HepG2 (cell line): ENCODE measurements at regions not wholly inside any gene's neighbourhood (a gene's known extent, or its start where the extent isn't known, plus 50 kb on each side); places are given as distances from the start of the nearest gene placed in this dataset.
A peak's percentile ranks its signal among the peaks of the same experiment; 100 is the strongest.

ENCODE experiments used
- CSRNP2 ChIP-seq: sonication (generic); formaldehyde crosslinking; conservative IDR thresholded peaks from 2 replicates; pipeline ENCODE4 v1.8.0; 2022; ENCODE audit warnings: low read depth, missing genetic modification reagents
- DPF2 ChIP-seq: sonication (generic); formaldehyde crosslinking; IDR thresholded peaks from 2 replicates; pipeline ENCODE4 v1.4.0; 2020; ENCODE audit warnings: mild to moderate bottlenecking, low read depth, missing genetic modification reagents, borderline replicate concordance
- IRF9 ChIP-seq: sonication (generic); formaldehyde crosslinking; IDR thresholded peaks from 2 replicates; pipeline ENCODE4 v1.8.0; 2022; ENCODE audit warnings: missing genetic modification reagents, mild to moderate bottlenecking, borderline replicate concordance
- KLF13 ChIP-seq: sonication (generic); formaldehyde crosslinking; IDR thresholded peaks from 2 replicates; pipeline ENCODE4 v1.4.0; 2020; ENCODE audit warnings: mild to moderate bottlenecking, missing genetic modification reagents
- MAF1 ChIP-seq: sonication (generic); formaldehyde crosslinking; IDR thresholded peaks from 2 replicates; pipeline ENCODE4 v1.5.0; 2020; ENCODE audit warnings: missing genetic modification reagents, borderline replicate concordance
- SNAPC5 ChIP-seq: sonication (generic); formaldehyde crosslinking; IDR thresholded peaks from 2 replicates; pipeline ENCODE4 v1.8.1; 2023; ENCODE audit warnings: mild to moderate bottlenecking, missing genetic modification reagents, borderline replicate concordance
- SOX6 ChIP-seq, 2 experiments: fragments of 450-650 bp in 1 of 2; sonication (generic) in 1 of 2; formaldehyde crosslinking in 1 of 2; IDR thresholded peaks; 2 replicates each; pipeline versions ENCODE4 v1.4.0 to v1.6.1; 2017 to 2020; ENCODE audit warnings: antibody characterized with exemption in 1 of 2, mild to moderate bottlenecking in 1 of 2, missing genetic modification reagents in 1 of 2
- TAF1 ChIP-seq: sonication (generic); formaldehyde crosslinking; IDR thresholded peaks from 2 replicates; pipeline ENCODE4 v1.4.0; 2020; ENCODE audit warnings: missing genetic modification reagents
- TAF15 ChIP-seq: fragments of 200-400 bp; formaldehyde crosslinking; IDR thresholded peaks from one replicate; pipeline ENCODE4 v1.6.1; 2018; ENCODE audit warnings: mild to moderate bottlenecking, low read depth, low read length; ENCODE audit not compliant: poor library complexity, severe bottlenecking
- THRA ChIP-seq: sonication (generic); formaldehyde crosslinking; IDR thresholded peaks from 2 replicates; pipeline ENCODE4 v1.4.0; 2020; ENCODE audit warnings: missing genetic modification reagents, borderline replicate concordance
- ZBTB34 ChIP-seq: sonication (generic); formaldehyde crosslinking; IDR thresholded peaks from 2 replicates; pipeline ENCODE4 v1.8.0; 2022; ENCODE audit warnings: mild to moderate bottlenecking, missing genetic modification reagents
- ZFP91 ChIP-seq: sonication (generic); formaldehyde crosslinking; IDR thresholded peaks from 2 replicates; pipeline ENCODE4 v1.9.0; 2022; ENCODE audit warnings: missing genetic modification reagents, mild to moderate bottlenecking, borderline replicate concordance
- ZNF264 ChIP-seq: sonication (generic); formaldehyde crosslinking; IDR thresholded peaks from 2 replicates; pipeline ENCODE4 v1.4.0; 2020; ENCODE audit warnings: missing genetic modification reagents
- ZNF414 ChIP-seq: sonication (generic); formaldehyde crosslinking; IDR thresholded peaks from 2 replicates; pipeline ENCODE4 v1.5.0; 2020; ENCODE audit warnings: missing genetic modification reagents
- ZNF546 ChIP-seq: sonication (generic); formaldehyde crosslinking; conservative IDR thresholded peaks from 2 replicates; pipeline ENCODE4 v1.8.1; 2023; ENCODE audit warnings: mild to moderate bottlenecking, missing genetic modification reagents
- ZNF644 ChIP-seq: IDR thresholded peaks from 2 replicates; pipeline ENCODE4 v1.6.1; 2016; ENCODE audit warnings: low read depth
- ZSCAN5A ChIP-seq: sonication (generic); formaldehyde crosslinking; IDR thresholded peaks from 2 replicates; pipeline ENCODE4 v1.8.0; 2022; ENCODE audit warnings: mild to moderate bottlenecking, missing genetic modification reagents, borderline replicate concordance

GRCh38 chr20:53712212-53712977, 118.8 kb upstream of the ZNF217 start (continued):
- TF ChIP-seq ZFP91 (CRISPR knock-in tag) (peak; percentile 5; the same call in 1 of the 2 replicates), ZBTB34 (CRISPR knock-in tag) (0 out of 2 replicates have a peak, but pooled peaks have one; percentile 33), SOX6 (IDR thresholded peaks at IDR 0.05) (no peak), SOX6 (CRISPR knock-in tag; IDR thresholded peaks at IDR 0.05) (no peak; the same call in 1 of the 2 replicates), ZSCAN5A (CRISPR knock-in tag) (peak; percentile 65; the same call in 1 of the 2 replicates), ZNF546 (CRISPR knock-in tag) (no peak), TAF1 (CRISPR knock-in tag) (0 out of 2 replicates have a peak, but pooled peaks have one; percentile 3), IRF9 (CRISPR knock-in tag) (0 out of 2 replicates have a peak, but pooled peaks have one; percentile 2), CSRNP2 (no peak), ZNF264 (CRISPR knock-in tag) (no peak), KLF13 (CRISPR knock-in tag) (no peak), THRA (CRISPR knock-in tag) (peak; percentile 45; the same call in 1 of the 2 replicates), ZNF414 (no peak), MAF1 (CRISPR knock-in tag) (no peak), ZNF644 (CRISPR knock-in tag) (0 out of 2 replicates have a peak, but pooled peaks have one; percentile 36), TAF15 (no peak), DPF2 (CRISPR knock-in tag) (no peak), SNAPC5 (0 out of 2 replicates have a peak, but pooled peaks have one; percentile 50)
